GM12878 (cell line): ENCODE measurements at regions not wholly inside any gene's neighbourhood (a gene's known extent, or its start where the extent isn't known, plus 50 kb on each side); places are given as distances from the start of the nearest gene placed in this dataset.

ENCODE experiments used
- ATAC-seq: fragments of 200-7000 bp; cut with Tn5 transposase; 3 replicates; pipeline ENCODE4 v1.9.1; 2020; ENCODE audit warnings: mild to moderate bottlenecking, moderate library complexity
- BruUV-seq: library from RNA; stranded (reverse); fragments of 400-500 nt; replicated peaks from 2 replicates; lab custom pipeline; 2021; lab: Mats Ljungman, UMichigan
- CTCF ChIA-PET: fragments of 300-600 bp; sonication (Branson Sonifier 250); formaldehyde crosslinking; extraction: SDS; loops from one replicate; lab custom pipeline; 2021; ENCODE audit warnings: inconsistent platforms; lab: Yijun Ruan, JAX
- POLR2A ChIA-PET: fragments of 350-600 bp; formaldehyde crosslinking; extraction: SDS; loops from one replicate; lab custom pipeline; 2021; ENCODE audit warnings: inconsistent platforms; lab: Charles Lee
- RAD21 ChIA-PET: fragments of 300-600 bp; sonication (Branson Sonifier 250); formaldehyde crosslinking; loops from one replicate; lab custom pipeline; 2023; ENCODE audit warnings: antibody characterized with exemption; ENCODE audit not compliant: unreplicated experiment; lab: Charles Lee
- SMC1A ChIA-PET: fragments of 300-600 bp; sonication (Branson Sonifier 250); formaldehyde crosslinking; loops from one replicate; lab custom pipeline; 2023; ENCODE audit not compliant: unreplicated experiment, uncharacterized antibody; lab: Charles Lee
- DNase-seq: peaks from one replicate; pipeline ENCODE4 v3.0.0-alpha.2; 2011; ENCODE audit warnings: low read depth, low spot score
- FAIRE-seq: peaks from 3 replicates; lab custom pipeline; 2011; peaks lifted over from hg19 to GRCh38; lab: Jason Lieb, UNC
- H2AFZ ChIP-seq: 2 replicates; pipeline ENCODE4 v1.6.0; 2011; ENCODE audit warnings: low read depth, low read length, control low read depth; ENCODE audit not compliant: control insufficient read depth
- H3K27ac ChIP-seq: 2 replicates; pipeline ENCODE4 v1.5.1; 2011; ENCODE audit warnings: control low read depth; ENCODE audit not compliant: control insufficient read depth, insufficient read depth
- H3K27me3 ChIP-seq, 2 experiments: replicated peaks in 1 of 2; 2 replicates each; pipeline versions ENCODE4 v1.6.0 to v1.6.1; 2011; ENCODE audit warnings: low read length in 1 of 2; ENCODE audit not compliant: control insufficient read depth in 2 of 2, insufficient read depth in 2 of 2
- H3K36me3 ChIP-seq, 2 experiments: 2 replicates each; pipeline ENCODE4 v1.5.1; 2011; ENCODE audit warnings: low read length in 1 of 2; ENCODE audit not compliant: control insufficient read depth in 2 of 2, insufficient read depth in 2 of 2
- H3K4me1 ChIP-seq: 2 replicates; pipeline ENCODE4 v1.6.1; 2011; ENCODE audit warnings: mild to moderate bottlenecking, low read length, moderate library complexity, mixed read lengths; ENCODE audit not compliant: control insufficient read depth, insufficient read depth
- H3K4me2 ChIP-seq: 2 replicates; pipeline ENCODE4 v1.6.0; 2011; ENCODE audit warnings: control low read depth; ENCODE audit not compliant: control insufficient read depth, insufficient read depth
- H3K4me3 ChIP-seq: fragments of 200-600 bp; sonication (generic); 2 replicates; pipeline ENCODE4 v1.5.1; 2016
- H3K79me2 ChIP-seq: 2 replicates; pipeline ENCODE4 v1.6.0; 2011; ENCODE audit warnings: low read length; ENCODE audit not compliant: control insufficient read depth, insufficient read depth
- H3K9ac ChIP-seq: 2 replicates; pipeline ENCODE4 v1.8.0; 2011; ENCODE audit warnings: low read length, control low read depth, mixed read lengths; ENCODE audit not compliant: control insufficient read depth, insufficient read depth
- H3K9me3 ChIP-seq: replicated peaks from 3 replicates; pipeline ENCODE4 v1.5.1; 2011; ENCODE audit warnings: mild to moderate bottlenecking, low read length; ENCODE audit not compliant: control insufficient read depth, insufficient read depth
- H4K20me1 ChIP-seq: 2 replicates; pipeline ENCODE4 v1.6.0; 2011; ENCODE audit not compliant: control insufficient read depth, insufficient read depth
- ATF7 ChIP-seq: fragments of 450-650 bp; IDR thresholded peaks from 2 replicates; pipeline ENCODE4 v1.6.1; 2016; ENCODE audit warnings: low read depth, mild to moderate bottlenecking
- BHLHE40 ChIP-seq, 2 experiments: fragments of 450-650 bp in 1 of 2; IDR thresholded peaks; 2 replicates each; pipeline ENCODE4 v1.6.1; 2011 to 2017; ENCODE audit warnings: low read depth in 2 of 2, borderline replicate concordance in 1 of 2, improper control_type of control experiment in 1 of 2, low read length in 1 of 2, mild to moderate bottlenecking in 1 of 2
- DPF2 ChIP-seq: fragments of 450-650 bp; IDR thresholded peaks from 2 replicates; pipeline ENCODE4 v1.6.1; 2017; ENCODE audit warnings: mild to moderate bottlenecking
- E2F8 ChIP-seq: fragments of 450-650 bp; IDR thresholded peaks from 2 replicates; pipeline ENCODE4 v1.6.1; 2018; ENCODE audit warnings: mild to moderate bottlenecking, low read depth, moderate library complexity; ENCODE audit not compliant: partially characterized antibody
- MTA2 ChIP-seq: fragments of 450-650 bp; IDR thresholded peaks from 2 replicates; pipeline ENCODE4 v1.6.1; 2016; ENCODE audit warnings: low read depth, mild to moderate bottlenecking, moderate library complexity
- PAX8 ChIP-seq: fragments of 450-650 bp; IDR thresholded peaks from 2 replicates; pipeline ENCODE4 v1.6.1; 2017; ENCODE audit warnings: mild to moderate bottlenecking, moderate library complexity
- RUNX3 ChIP-seq: IDR thresholded peaks from 2 replicates; pipeline ENCODE4 v1.6.1; 2012; ENCODE audit warnings: low read length, inconsistent platforms
- WGBS: methylation state at CpG from one replicate; pipeline ENCODE4 v1.1.6; 2016; ENCODE audit warnings: low lambda C conversion rate; ENCODE audit not compliant: insufficient replicate concordance, insufficient coverage; ENCODE audit errors: missing lambda C conversion rate; 5-methylcytosine and 5-hydroxymethylcytosine counted together
- in situ Hi-C: fragments of 300-500 bp; cut with MboI; formaldehyde crosslinking; loops from 9 replicates; pipeline ENCODE4 v1.14.3; 2018; ENCODE audit warnings: mixed read lengths
- intact Hi-C: fragments of 100-400 bp; cut with micrococcal nuclease; formaldehyde crosslinking; loops from one replicate; pipeline ENCODE4 v1.14.2; 2022; ENCODE audit not compliant: unreplicated experiment

- Histone ChIP-seq H4K20me1 (no peaks in the 10 kb centered on the region), H3K4me2 (no peak overlapping the region), H3K9ac (no peak overlapping the region), H3K4me3 (no peak overlapping the region), H3K4me1 (no peaks in the 10 kb centered on the region), H3K9me3 (no peaks in the 10 kb centered on the region), H3K79me2 (no peaks in the 10 kb centered on the region), H2AFZ (no peak overlapping the region), H3K36me3 (no peaks in the 10 kb centered on the region), H3K27ac (no peak overlapping the region), H3K27me3 (no peaks in the 10 kb centered on the region)
- WGBS = 16% methylated on average over 3 of the region's 3 CpGs
- no peak for DNase-seq
- ChIA-PET RAD21 (no interaction called here), SMC1A (interaction anchor here (1.5 kb wide), 1 partner anchor 53 kb away, joined by 3 read pairs; no protein-coding TSS in a partner anchor), POLR2A (no interaction called here), CTCF (no interaction called here)
- no peak for FAIRE-seq
- intact Hi-C loops = loop anchor here (5.0 kb wide), 1 partner anchor 61 kb away; no protein-coding TSS in a partner anchor
- TF ChIP-seq ATF7 = peak; percentile 72
- TF ChIP-seq MTA2 = peak; percentile 69
- TF ChIP-seq DPF2 = peak; percentile 24; the same call in 1 of the 2 replicates
- TF ChIP-seq RUNX3 = peak; percentile 17; the same call in 1 of the 2 replicates
- TF ChIP-seq PAX8 = no peak
- TF ChIP-seq BHLHE40 (IDR thresholded peaks at IDR 0.05; ENCODE audit: borderline replicate concordance in 1 of 2, low read depth in 2 of 2, low read length in 1 of 2) = peak; percentile 46 to 69; a peak in 3 of 4 replicates
- TF ChIP-seq E2F8 = no peak
- BruUV-seq = no TSS peak
- in situ Hi-C loops = no loop called here
- ATAC-seq = peak; percentile 76
These were observed 1241.5 kb upstream of the GBE1 start for GRCh38 chr3:83002869-83003445.
